GM19324 (cell line): ENCODE measurements at regions not wholly inside any gene's neighbourhood (a gene's known extent, or its start where the extent isn't known, plus 50 kb on each side); places are given as distances from the start of the nearest gene placed in this dataset.

Source experiments
- ATAC-seq: cut with Tn5 transposase; IDR thresholded peaks from one replicate; pipeline ENCODE4 v1.9.1; 2021; ENCODE audit warnings: mild to moderate bottlenecking, moderate library complexity; ENCODE audit not compliant: unreplicated experiment, low FRiP score

DNA sequence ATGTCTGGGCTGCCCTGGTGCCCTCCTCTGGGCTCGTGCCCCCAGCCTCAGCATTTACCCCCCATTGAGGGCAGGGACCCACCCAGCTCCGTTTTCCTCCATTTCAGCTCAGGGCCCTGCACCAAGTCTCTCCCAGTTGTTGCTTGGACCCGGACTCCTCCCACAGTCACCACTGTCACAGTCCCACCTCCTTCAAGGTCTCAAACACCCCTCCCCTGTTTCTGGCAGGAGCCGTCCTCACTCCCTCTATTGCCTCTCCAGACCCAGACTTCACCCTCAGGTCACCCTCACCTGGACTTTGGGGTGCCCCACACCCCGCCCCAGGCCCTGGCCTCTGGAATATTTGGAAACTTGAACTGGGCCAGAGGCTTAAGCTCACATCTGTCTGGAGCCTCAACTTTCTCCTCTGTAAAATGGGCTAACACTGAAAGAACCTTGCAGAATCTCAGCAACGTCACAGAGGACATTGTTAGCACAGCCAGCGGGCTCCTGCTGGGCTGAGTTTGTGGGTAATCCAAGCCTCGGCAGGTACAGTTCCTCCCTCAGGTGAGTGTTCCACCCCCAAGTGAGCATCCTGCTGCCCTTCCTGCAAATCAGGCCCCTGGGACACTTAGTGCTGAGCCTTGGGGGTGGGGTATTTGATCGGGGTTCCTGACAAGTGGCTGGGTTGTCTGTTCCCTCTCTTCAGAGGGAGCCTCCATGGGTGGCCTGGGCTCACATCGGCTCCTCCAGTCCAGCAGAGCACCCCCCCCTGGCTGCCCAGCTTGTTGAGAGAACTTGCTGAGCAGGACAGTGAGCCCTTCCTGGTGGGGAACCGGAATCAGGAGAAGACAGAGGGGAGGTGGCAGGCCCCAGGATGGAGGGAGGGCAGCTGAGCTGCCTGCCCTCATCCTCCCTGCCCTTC lies 130.1 kb downstream of the C9orf50 start:
- ATAC-seq, result no peak

DNA sequence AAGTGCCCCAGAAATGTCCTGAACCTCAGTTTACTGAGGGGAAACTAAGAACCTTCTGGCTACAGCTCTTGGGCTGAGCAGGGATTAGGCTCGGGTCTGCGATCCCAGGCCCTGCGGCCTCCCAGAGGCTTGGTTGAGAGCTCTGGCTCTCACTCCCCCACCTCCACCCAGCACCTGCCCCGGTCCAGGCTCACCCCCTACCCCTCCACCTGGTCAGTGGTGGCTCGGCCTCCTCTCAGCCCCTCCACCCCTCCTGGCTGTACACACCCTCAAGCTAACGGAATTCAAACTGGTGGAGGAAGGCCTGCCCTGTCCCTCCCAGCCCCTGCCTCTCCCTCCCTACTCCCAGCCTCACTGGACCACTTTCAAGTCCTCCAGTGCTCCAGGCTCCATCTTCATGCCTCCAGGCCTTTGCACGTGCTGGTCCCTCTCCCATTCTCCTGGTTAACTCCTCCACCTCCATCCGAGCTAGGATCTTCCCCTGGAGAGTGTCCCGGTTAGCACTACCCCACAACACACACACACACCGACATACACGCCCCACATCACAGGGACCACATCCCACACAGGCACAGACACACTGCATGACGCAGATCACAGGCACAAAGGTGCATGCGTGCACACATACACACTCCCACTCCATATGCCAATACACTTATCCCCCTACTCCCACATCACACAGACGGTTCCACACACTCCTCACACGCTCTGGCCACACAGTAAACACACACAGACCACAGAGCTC lies 130.9 kb downstream of the C9orf50 start:
- no peak for ATAC-seq

DNA sequence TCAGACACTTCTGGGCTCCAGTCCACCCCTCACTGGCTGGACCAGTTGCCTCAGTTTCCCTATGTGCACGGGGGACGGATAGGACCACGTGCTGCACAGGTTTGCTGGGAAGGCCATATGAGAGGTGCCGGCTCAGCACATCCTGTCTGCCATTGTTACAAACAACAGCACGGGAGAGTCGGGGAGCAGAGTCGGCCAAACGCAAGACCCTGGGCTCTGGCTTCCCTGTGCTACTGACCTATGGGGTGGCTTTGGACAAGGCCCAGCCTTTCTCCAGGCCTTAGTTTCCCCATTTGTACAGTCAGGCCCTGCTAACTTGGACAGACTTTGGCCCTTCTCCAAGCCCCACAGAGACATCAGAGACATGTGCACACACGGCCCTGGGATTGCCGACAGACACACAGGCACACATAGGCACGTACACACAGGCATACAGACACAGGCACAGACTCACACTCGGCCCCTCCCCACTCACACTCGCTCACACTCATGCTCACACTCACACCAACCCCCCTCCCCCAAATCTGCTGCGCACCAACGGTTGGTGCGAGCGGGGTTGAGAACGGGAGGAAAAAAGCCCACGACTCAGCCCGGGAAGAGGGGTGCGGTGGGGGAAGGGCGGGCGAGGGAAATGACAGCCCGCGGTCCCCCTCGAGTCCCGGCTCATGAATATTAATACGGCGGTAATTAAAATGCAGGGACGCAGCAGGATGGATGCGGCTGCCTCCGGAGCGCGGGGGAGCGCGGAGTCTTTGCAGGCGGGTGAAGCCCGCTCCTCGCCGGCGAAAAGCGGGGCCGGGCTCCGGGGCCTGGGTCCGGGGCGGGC lies 133.0 kb downstream of the C9orf50 start:
- ATAC-seq, result peak; percentile 16

DNA sequence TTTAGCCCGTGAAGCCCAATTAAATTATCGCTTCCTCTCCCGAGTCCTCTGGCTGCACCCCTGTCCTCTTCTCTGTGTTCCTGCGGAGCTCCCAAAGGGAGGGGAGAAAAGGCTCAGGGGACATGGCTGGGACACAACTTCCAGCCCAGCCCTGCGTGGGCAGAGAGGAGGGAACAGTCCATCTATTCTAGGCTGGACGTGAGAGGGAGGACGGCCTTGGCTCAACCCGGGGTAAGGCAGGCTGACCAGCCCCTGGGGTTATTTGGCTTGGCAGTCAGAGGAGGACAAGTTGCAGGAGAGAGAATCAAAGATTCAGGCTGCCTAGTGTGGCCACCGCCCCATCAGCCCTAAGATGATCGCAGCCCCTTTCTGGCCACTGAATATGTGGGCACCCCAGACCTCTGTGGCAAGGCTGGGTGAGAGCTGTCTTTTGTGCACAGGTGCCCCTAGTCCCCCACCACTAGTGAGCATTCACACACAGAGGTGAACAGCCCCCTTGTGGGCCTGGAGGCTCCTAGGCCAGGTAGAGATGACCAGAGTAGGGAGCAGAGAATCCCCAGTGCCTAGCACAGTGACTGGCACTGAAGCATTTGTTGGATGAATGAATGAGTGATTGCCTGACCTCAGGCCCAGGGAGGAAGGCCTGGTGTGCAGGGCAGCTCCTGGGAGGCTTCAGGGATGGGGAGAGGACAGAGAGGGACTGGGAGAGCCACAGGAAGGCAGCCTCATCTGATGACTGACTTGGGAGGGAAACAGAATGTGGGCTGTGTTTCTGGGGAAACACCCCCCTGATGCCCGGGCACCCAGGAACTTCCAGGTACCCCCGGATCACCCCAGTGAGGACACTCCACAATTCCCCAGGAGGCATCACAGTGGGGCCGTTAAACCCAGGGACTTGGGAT lies 133.9 kb downstream of the C9orf50 start:
- no peak for ATAC-seq

DNA sequence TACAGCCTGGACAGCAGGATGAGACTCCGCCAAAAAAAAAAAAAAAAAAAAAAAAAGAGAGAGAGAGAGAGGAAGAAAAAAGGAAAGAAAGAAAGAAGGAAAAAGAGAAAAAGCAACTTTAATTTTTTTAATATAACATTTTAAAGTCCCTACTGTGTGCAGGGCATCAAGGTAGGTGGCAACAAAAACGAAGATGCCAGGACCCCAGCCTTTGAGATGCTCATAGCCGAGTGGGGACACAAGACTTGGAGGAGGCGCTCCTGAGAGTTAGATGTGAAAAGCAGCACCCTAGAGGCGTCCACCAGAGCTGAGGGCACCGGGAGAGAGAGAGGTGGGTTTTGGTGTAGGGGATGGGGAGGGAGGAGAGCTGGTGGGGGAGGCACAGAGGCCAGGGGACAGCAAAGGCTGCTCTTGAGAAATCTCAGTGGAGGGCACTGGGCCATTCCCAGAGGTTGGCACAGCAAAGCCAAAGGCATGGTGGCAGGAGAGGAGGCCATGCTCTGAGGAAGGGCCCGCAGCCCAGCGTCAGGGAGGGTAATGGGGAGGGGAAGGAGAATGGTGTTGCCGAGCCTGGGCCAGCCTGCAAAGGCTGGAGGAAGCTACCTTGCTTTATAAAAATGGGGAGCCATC lies 135.6 kb downstream of the C9orf50 start:
- ATAC-seq, result no peak

DNA sequence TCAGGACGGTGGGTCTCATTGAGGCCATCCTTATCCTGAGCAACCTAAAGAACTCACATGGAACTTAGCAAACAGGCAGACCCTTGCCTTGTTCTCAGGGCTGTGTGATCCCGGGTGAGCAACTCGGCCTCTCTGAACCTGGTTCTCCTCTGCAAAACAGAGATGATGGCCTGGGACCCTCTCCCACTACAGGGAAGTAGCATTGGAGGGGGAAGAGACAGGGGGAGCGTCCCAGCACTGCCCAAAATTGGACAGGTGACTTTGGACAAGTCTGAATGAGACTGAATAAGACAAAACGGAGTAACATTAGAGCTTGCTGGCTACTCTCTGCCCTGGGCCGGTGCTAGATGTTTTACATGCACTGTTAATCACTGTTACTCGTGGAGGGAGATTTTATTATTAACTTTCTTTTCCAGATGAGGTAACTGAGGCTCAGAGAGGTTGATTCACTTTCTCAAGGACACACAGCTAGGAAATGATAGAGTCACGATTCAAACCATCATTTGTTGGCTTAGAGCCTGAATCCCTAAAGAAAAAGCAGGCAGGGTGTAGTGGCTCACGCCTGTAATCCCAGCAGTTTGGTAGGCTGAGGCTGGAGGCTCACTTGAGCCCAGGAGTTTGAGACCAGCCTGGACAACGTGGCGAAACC lies 136.4 kb downstream of the C9orf50 start:
- ATAC-seq, result no peak

DNA sequence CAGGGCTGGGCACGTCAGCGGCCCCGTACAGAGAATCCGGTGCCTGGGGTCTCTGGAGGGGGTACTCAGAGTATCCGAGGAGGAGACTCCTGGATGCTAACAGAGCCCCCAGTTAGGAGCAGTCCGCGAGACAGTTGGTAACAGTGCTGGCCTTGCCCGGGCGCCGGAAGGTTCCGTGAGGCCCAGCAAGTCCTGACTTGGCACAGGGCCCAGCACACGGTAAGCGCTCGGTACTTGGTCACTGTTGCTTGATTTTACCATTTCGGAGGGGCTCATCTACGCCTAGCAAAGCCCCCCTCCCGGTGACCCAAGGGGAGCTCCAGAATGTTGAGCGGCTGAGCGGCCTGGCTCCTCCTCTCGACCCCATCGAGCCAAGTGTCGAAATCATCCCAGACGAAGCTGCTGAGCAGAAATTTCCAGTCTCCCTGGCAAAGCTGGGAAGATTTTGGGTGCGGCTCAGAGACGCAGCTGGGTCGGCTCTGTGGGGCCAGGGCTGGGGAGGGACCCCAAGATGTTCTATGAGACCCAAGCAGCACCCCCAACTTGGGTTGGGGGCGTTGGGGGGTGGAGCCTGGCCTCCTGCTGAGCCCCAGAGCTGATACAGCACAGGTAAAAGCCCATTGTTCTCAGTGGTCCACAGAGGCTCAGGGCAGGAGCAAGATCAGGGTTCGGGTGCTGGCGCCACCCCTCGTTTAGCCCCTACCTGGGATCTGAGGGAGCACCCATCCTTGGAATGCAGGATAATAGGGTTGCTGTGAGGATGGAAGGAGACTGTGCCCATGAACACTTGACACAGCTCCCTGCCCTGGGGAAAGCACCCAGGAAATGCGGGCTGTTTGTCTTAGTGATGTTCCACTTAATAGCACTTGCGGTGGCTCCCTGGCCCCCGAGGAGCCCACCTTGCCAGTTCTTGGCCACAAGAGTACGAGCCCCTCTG lies 137.2 kb downstream of the C9orf50 start:
- no peak for ATAC-seq

DNA sequence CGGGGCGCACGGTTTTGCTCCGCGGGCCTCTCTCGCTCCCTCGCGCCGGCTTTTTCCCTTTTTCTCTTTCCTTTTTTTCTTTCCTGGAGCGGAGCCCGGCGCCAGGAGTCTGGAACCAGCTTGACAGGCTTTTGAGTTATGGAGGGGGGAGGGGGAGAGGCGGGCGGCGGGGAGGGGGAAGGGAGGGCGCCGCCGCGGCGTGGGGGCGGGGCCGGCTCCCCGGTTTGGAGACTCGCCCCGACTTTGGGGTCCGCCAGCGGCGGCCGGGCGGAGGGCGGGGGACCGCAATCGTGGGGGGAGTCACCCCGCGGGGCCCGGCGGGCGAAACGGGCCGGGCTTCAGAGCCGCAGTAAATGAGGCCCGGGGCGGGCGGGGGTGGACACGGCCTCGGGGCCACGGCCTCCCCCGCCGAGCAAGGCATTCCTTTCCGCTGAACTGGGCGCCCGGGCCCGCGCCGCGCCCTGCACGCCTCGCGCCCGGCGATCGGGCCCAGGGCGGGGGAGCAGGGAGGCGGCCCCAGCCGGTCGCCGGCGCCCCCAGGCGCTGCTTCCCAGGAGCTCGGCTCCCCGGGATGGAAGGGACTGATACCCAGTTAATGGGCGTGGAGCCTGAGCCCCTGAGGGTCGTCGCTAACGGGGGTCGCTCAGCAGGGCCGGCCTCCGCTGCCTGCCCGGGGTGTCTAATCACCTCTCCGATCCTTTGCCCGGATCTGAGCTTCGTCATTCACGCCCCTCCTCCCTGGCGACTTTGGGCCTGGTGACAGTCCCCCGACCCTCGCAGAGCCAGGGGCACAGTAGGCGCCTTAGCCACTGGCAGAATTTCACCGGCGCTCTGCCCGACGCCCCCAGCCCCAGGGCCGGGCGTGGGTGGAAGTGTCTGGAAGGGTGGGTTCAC lies 138.1 kb downstream of the C9orf50 start:
- ATAC-seq, result no peak

DNA sequence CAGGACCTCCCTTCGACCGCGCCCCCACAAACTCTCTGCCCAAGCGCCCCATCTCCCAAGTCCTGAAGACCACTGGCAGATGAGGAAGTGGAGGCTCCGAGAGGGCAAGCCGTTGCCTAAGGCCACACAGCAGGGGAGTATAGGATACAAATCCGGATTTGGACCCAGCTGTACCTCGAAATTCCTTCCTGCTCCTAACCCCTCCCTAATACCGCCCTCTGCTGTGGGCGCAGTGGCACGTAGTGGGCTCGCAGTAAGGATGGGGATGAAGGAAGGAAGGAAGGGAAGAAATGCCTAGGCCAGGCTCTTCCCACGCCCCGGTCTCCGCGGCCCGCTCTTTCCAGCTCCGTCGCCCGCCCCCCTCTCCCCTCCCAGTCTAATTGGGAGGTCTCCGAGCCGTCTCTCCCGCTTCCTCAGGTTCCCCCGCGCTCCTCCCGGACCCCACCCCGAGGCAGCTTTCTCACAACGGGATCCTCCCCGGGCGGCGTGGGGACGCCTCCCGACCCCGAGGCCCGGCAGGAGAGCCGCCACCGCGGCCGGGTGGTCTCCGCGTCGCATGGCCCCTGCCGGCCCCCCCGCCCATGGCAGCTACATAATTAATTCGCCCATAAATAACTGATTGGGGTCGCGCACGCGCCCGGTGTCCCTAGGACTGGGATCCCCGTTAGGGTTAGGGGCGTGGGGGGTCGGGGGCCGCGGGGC lies 138.9 kb downstream of the C9orf50 start:
- no peak for ATAC-seq

DNA sequence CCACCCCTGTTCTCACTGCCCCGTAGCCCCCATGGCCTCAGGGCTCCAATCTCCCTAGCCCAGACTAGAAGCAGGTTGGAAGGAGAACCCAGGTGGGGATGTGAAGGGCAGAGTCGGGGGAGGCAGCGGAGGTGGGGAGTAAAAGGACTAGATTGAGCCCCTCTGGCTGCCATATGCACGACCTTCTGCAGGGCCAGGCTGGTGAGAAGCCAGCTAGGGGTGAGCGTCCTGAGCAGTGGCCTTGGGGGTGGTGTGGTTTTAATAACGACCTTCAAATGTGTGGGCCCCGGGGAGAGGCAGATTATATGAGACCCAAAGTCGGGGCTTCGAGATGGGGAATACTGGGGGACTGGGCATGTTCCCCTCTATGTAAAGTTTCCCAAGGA lies 139.5 kb downstream of the C9orf50 start:
- no peak for ATAC-seq

DNA sequence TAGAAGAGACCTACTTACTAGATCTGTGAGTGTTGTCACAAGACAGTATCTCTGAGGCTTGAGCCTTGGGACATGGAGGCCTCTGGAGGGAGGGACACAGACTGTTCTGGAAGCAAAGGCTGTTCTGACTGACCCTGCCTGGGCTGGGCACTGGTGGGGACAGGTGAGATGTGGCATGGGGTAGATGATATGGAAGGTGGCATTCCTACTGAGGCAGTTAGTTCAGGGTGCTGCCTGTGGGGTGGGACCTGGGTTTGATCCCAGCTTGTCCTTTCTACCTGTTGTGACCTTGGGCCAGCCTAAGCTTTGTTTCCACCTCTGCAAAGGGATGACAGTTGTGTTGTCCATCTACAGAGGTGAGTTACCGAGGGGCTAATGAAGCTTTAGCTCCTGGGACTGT lies 140.2 kb downstream of the C9orf50 start:
- ATAC-seq, result no peak

DNA sequence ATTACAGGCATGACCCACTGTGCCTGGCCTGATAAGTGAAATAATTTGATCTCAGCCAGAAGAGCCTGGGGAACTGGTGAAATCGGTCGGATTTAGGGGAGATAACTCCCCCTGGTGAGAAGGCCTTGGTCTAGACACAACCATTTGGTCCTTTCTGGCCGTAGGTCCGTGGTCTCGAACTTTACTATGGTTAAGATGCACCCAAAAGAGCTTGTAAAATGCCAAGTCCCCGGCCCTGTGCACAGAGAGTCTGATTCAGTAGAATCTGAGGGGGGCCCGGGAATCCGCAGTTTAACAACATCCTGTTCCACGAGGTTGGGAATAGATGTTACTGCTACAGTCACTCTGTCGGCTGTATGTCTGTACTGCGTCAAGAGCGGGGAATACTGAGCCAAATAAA lies 140.7 kb downstream of the C9orf50 start:
- ATAC-seq, result no peak

DNA sequence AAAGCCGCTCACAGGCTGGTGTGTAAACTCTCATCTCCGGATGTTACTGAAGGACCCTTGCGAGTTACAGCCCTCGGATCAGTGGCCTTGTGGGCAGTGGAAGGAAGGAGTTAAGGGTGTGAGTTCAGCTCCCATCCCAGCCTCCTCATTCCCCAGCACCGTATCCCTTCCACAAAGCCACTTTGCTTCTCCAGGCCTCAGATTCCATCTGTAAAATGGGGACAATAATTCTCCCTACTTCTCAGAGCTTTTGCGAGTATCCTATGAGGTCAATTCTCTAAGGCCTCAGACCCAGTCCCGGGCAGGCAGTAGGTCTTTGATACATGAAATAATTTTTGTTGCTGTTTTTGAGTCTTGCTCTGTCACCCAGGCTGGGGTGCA lies 141.3 kb downstream of the C9orf50 start:
- no peak for ATAC-seq

DNA sequence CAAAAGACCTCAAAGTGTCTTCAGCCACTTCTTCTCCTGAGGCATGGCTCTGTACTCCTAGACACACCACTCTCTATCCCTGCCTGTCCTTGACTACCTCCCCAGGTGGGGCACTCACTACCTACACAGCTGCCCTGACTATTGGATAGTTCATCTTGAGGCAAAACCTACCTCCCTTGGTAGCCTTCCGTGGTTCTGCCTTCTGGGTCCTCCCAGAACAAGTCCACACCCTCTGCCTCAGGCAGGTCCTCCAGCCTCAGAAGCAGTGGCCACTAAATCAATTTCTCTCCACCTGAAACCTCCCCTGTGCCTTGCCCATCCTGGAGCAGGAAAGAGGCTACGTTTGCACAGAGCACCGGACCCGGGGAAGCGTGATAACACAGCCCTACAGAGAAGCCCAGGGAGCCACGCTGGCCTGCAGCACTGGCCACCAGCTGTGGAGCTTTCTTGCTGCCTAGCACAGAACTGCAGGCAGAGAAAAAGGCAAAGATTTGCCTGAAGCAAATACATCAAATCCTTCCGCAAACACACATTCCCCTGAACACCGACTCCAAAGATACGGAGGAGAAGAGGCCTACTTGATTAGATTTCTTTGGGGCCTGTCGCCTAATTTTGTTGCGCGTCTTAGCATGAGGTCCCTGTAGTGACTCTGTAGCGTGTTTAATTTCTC lies 141.8 kb downstream of the C9orf50 start:
- ATAC-seq, result no peak

DNA sequence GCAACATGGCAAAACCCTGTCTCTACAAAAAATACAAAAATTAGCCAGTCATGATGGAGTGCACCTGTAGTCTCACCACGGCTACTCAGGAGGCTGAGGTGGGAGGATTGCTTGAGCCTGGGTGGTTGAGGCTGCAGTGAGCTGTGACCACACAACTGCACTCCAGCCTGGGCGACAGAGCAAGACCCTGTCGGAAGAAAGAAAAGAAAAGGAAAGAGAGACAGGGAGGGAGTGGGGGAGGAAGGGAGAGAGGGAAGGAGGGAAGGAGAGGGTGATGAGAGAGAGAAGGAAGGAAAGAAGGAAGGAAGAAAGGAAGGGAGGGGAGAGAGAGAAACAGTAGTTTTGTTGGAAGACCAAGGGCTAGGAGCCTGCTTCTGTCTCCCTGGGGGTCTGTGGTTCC lies 142.4 kb downstream of the C9orf50 start:
- no peak for ATAC-seq
